ENCODE measurements at regions not wholly inside any gene's neighbourhood (a gene's known extent, or its start where the extent isn't known, plus 50 kb on each side); places are given as distances from the start of the nearest gene placed in this dataset.

DNA sequence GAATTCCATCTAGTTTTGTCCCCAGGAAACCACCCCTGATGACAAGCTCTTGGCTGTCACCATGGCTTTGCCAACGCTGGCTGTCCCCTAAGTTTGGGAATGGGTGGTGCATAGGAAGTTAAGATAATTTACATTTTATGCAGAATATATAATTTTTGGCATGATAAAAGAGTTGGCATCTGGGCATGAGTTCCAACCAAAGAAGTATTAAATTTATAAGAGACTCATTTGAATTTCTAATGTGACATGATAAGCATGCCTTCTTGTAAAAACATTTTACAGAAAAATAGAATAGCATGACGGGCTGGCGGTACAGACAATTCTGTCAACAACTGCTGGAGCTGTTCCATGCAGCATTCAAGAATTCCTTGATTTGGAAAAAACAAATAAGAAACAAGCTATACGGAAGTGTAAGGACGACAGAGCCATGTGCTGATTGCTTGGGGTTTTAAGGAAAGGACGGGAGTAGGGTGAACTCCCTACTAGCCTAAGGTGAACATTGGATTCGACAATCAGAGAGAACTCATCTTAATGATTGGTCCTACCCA lies 106.8 kb upstream of the C1orf21 start:
- TF ChIP-seq, protein P1, sequence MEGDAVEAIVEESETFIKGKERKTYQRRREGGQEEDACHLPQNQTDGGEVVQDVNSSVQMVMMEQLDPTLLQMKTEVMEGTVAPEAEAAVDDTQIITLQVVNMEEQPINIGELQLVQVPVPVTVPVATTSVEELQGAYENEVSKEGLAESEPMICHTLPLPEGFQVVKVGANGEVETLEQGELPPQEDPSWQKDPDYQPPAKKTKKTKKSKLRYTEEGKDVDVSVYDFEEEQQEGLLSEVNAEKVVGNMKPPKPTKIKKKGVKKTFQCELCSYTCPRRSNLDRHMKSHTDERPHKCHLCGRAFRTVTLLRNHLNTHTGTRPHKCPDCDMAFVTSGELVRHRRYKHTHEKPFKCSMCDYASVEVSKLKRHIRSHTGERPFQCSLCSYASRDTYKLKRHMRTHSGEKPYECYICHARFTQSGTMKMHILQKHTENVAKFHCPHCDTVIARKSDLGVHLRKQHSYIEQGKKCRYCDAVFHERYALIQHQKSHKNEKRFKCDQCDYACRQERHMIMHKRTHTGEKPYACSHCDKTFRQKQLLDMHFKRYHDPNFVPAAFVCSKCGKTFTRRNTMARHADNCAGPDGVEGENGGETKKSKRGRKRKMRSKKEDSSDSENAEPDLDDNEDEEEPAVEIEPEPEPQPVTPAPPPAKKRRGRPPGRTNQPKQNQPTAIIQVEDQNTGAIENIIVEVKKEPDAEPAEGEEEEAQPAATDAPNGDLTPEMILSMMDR (IDR thresholded peaks at IDR 0.05), result no peak
- TF ChIP-seq POLR2A (IDR thresholded peaks at IDR 0.05), result no peak
